OCI-LY7 (cell line): ENCODE measurements at regions not wholly inside any gene's neighbourhood (a gene's known extent, or its start where the extent isn't known, plus 50 kb on each side); places are given as distances from the start of the nearest gene placed in this dataset.

Source experiments
- BruUV-seq: library from RNA; stranded (reverse); fragments of 400-500 nt; replicated peaks from 2 replicates; lab custom pipeline; 2021; lab: Mats Ljungman, UMichigan
- CTCF ChIA-PET: fragments of 300-600 bp; sonication (Branson Sonifier 250); formaldehyde crosslinking; loops from one replicate; lab custom pipeline; 2022; ENCODE audit warnings: antibody characterized with exemption; ENCODE audit not compliant: unreplicated experiment; lab: Charles Lee
- POLR2A ChIA-PET: fragments of 300-600 bp; sonication (Branson Sonifier 250); formaldehyde crosslinking; loops from one replicate; lab custom pipeline; 2022; ENCODE audit warnings: antibody characterized with exemption; lab: Charles Lee
- DNase-seq: peaks from one replicate; pipeline ENCODE4 v3.0.0-alpha.2; 2015; ENCODE audit warnings: low spot score
- H2AFZ ChIP-seq: fragments of 200-600 bp; sonication (generic), shearing (Covaris generic); 2 replicates; pipeline ENCODE4 v1.6.1; 2014; ENCODE audit warnings: mild to moderate bottlenecking, antibody characterized with exemption, low read length, moderate library complexity
- H3K27ac ChIP-seq: fragments of 200-600 bp; sonication (generic); 2 replicates; pipeline ENCODE4 v1.5.1; 2014; ENCODE audit warnings: mixed run types, low read depth, mild to moderate bottlenecking, moderate library complexity, low read length, inconsistent platforms; ENCODE audit not compliant: poor library complexity, severe bottlenecking
- H3K36me3 ChIP-seq: fragments of 200-600 bp; sonication (generic); 2 replicates; pipeline ENCODE4 v1.6.1; 2014; ENCODE audit warnings: mild to moderate bottlenecking, antibody characterized with exemption, low read length, moderate library complexity, mixed read lengths; ENCODE audit not compliant: insufficient read depth
- H3K4me1 ChIP-seq: fragments of 200-600 bp; sonication (generic); 2 replicates; pipeline ENCODE4 v1.5.1; 2014; ENCODE audit warnings: mild to moderate bottlenecking, low read length; ENCODE audit not compliant: insufficient read depth, poor library complexity, severe bottlenecking
- H3K4me2 ChIP-seq: fragments of 200-600 bp; sonication (generic); 2 replicates; pipeline ENCODE4 v1.6.1; 2014; ENCODE audit warnings: mild to moderate bottlenecking, low read length
- H3K4me3 ChIP-seq: fragments of 200-600 bp; sonication (generic); 2 replicates; pipeline ENCODE4 v1.5.1; 2014; ENCODE audit warnings: mild to moderate bottlenecking, low read depth, low read length; ENCODE audit not compliant: poor library complexity, severe bottlenecking
- H3K79me2 ChIP-seq: fragments of 200-600 bp; sonication (generic); 2 replicates; pipeline ENCODE4 v1.6.1; 2016; ENCODE audit warnings: low read depth, mild to moderate bottlenecking, low read length, moderate library complexity, mixed read lengths; ENCODE audit not compliant: insufficient read depth
- H3K9me2 ChIP-seq: fragments of 200-600 bp; sonication (generic); 2 replicates; pipeline ENCODE4 v1.6.1; 2016; ENCODE audit warnings: mild to moderate bottlenecking, low read length, mixed read lengths; ENCODE audit not compliant: insufficient read depth
- H3K9me3 ChIP-seq: fragments of 200-600 bp; sonication (generic); 2 replicates; pipeline ENCODE4 v1.6.1; 2014; ENCODE audit warnings: mild to moderate bottlenecking, mixed run types, low read length, mixed read lengths
- H4K20me1 ChIP-seq: fragments of 200-600 bp; sonication (generic); 2 replicates; pipeline ENCODE4 v1.6.1; 2014; ENCODE audit warnings: mild to moderate bottlenecking, antibody characterized with exemption, low read length, moderate library complexity, mixed read lengths; ENCODE audit not compliant: insufficient read depth
- CTCF ChIP-seq: fragments of 200-600 bp; sonication (generic); conservative IDR thresholded peaks from 2 replicates; pipeline ENCODE4 v1.5.1; 2014; ENCODE audit warnings: mild to moderate bottlenecking, antibody characterized with exemption, low read length, moderate library complexity, mixed read lengths
- EZH2phosphoT487 ChIP-seq: fragments of 200-600 bp; sonication (generic); IDR thresholded peaks from 2 replicates; pipeline ENCODE4 v1.6.1; 2018; ENCODE audit warnings: low read depth, borderline replicate concordance, mild to moderate bottlenecking, mixed run types, antibody characterized with exemption, low read length, moderate library complexity, mixed read lengths
- intact Hi-C: fragments of 100-400 bp; cut with micrococcal nuclease; formaldehyde crosslinking; loops from one replicate; pipeline ENCODE4 v1.10.0; 2022; ENCODE audit not compliant: unreplicated experiment

- no peaks in the 10 kb centered on the region for H3K36me3 ChIP-seq
- H3K4me3 ChIP-seq: no peak overlapping the region
- H3K4me1 ChIP-seq: no peaks in the 10 kb centered on the region
- H3K9me2 ChIP-seq: no peaks in the 10 kb centered on the region
- no TSS peak for BruUV-seq
- intact Hi-C loops: no loop called here
- H3K9me3 ChIP-seq: no peaks in the 10 kb centered on the region
- ChIA-PET CTCF (no interaction called here), POLR2A (no interaction called here)
- H3K79me2 ChIP-seq: no peaks in the 10 kb centered on the region
- no peak overlapping the region for H3K4me2 ChIP-seq
- H4K20me1 ChIP-seq: no peaks in the 10 kb centered on the region
- no peak overlapping the region for H3K27ac ChIP-seq
- DNase-seq: no peak
- TF ChIP-seq EZH2phosphoT487: no peak
- no peak overlapping the region for H2AFZ ChIP-seq
Observed at GRCh38 chr7:120156476-120156875, 116.5 kb upstream of the KCND2 start.

GRCh38 chr7:120160166-120160565 lies 112.8 kb upstream of the KCND2 start:
- Histone ChIP-seq H3K9me3 (no peaks in the 10 kb centered on the region), H3K4me1 (no peaks in the 10 kb centered on the region), H3K36me3 (no peaks in the 10 kb centered on the region), H3K9me2 (no peaks in the 10 kb centered on the region), H3K4me3 (no peak overlapping the region), H3K27ac (no peak overlapping the region), H4K20me1 (no peaks in the 10 kb centered on the region), H3K4me2 (no peak overlapping the region), H3K79me2 (no peaks in the 10 kb centered on the region), H2AFZ (no peak overlapping the region)
- no peak for DNase-seq
- POLR2A ChIA-PET: no interaction called here
- intact Hi-C loops: no loop called here
- CTCF ChIA-PET: no interaction called here
- TF ChIP-seq EZH2phosphoT487: no peak
- no peak for TF ChIP-seq CTCF
- no TSS peak for BruUV-seq

GRCh38 chr7:120163449-120163848 lies 109.5 kb upstream of the KCND2 start:
- Histone ChIP-seq H3K4me3 (no peak overlapping the region), H3K36me3 (no peaks in the 10 kb centered on the region), H3K4me1 (no peaks in the 10 kb centered on the region), H4K20me1 (no peaks in the 10 kb centered on the region), H3K4me2 (no peak overlapping the region), H3K9me3 (no peaks in the 10 kb centered on the region), H3K27ac (no peak overlapping the region), H3K9me2 (no peaks in the 10 kb centered on the region), H2AFZ (no peak overlapping the region), H3K79me2 (no peaks in the 10 kb centered on the region)
- no peak for DNase-seq
- no TSS peak for BruUV-seq
- TF ChIP-seq CTCF (no peak), EZH2phosphoT487 (no peak)
- CTCF ChIA-PET: no interaction called here
- intact Hi-C loops: no loop called here
- POLR2A ChIA-PET: no interaction called here
